Loucy (cell line): ENCODE measurements at regions not wholly inside any gene's neighbourhood (a gene's known extent, or its start where the extent isn't known, plus 50 kb on each side); places are given as distances from the start of the nearest gene placed in this dataset.

ENCODE experiments used
- H2AFZ ChIP-seq: fragments of 200-600 bp; sonication (generic); 2 replicates; pipeline ENCODE4 v1.6.0; 2016; ENCODE audit warnings: antibody characterized with exemption, mild to moderate bottlenecking, low read length, moderate library complexity
- H3F3A ChIP-seq: fragments of 200-600 bp; 2 replicates; pipeline ENCODE4 v1.6.0; 2016; ENCODE audit warnings: antibody characterized with exemption, low read depth, mild to moderate bottlenecking
- H3K27me3 ChIP-seq: fragments of 200-600 bp; sonication (generic); 2 replicates; pipeline ENCODE4 v1.6.1; 2014; ENCODE audit warnings: low read length, mild to moderate bottlenecking; ENCODE audit not compliant: insufficient read depth, poor library complexity, severe bottlenecking
- H3K36me3 ChIP-seq: fragments of 200-600 bp; sonication (generic); 2 replicates; pipeline ENCODE4 v1.6.1; 2016; ENCODE audit warnings: low read length; ENCODE audit not compliant: insufficient read depth
- H3K4me1 ChIP-seq: fragments of 200-600 bp; sonication (generic); 2 replicates; pipeline ENCODE4 v1.5.1; 2014; ENCODE audit warnings: low read length, mild to moderate bottlenecking; ENCODE audit not compliant: insufficient read depth, poor library complexity, severe bottlenecking
- H3K4me2 ChIP-seq: fragments of 200-600 bp; sonication (generic); 2 replicates; pipeline ENCODE4 v1.6.0; 2014; ENCODE audit warnings: antibody characterized with exemption, low read length, low read depth, mild to moderate bottlenecking; ENCODE audit not compliant: poor library complexity, severe bottlenecking
- H3K4me3 ChIP-seq: fragments of 200-600 bp; sonication (generic); 2 replicates; pipeline ENCODE4 v1.5.1; 2014; ENCODE audit warnings: low read length, mild to moderate bottlenecking, mixed read lengths; ENCODE audit not compliant: poor library complexity, severe bottlenecking
- H3K79me2 ChIP-seq: fragments of 200-600 bp; sonication (generic); 2 replicates; pipeline ENCODE4 v1.6.1; 2014; ENCODE audit warnings: low read length; ENCODE audit not compliant: insufficient read depth
- H3K9ac ChIP-seq: fragments of 200-600 bp; sonication (generic); 2 replicates; pipeline ENCODE4 v1.6.0; 2014; ENCODE audit warnings: mild to moderate bottlenecking, low read depth, low read length, moderate library complexity; ENCODE audit not compliant: poor library complexity, severe bottlenecking
- H3K9me2 ChIP-seq: fragments of 200-600 bp; sonication (generic); replicated peaks from 2 replicates; pipeline ENCODE4 v1.6.1; 2016; ENCODE audit warnings: low read depth, low read length, mixed read lengths
- H3K9me3 ChIP-seq: fragments of 200-600 bp; sonication (generic); 2 replicates; pipeline ENCODE4 v1.6.1; 2014; ENCODE audit warnings: mild to moderate bottlenecking, antibody characterized with exemption, low read length, low read depth; ENCODE audit not compliant: insufficient read depth
- H4K20me1 ChIP-seq: fragments of 200-600 bp; sonication (generic); 2 replicates; pipeline ENCODE4 v1.6.0; 2014; ENCODE audit warnings: antibody characterized with exemption, low read length, mild to moderate bottlenecking; ENCODE audit not compliant: insufficient read depth, poor library complexity, severe bottlenecking
- CTCF ChIP-seq: fragments of 200-600 bp; sonication (generic); conservative IDR thresholded peaks from 2 replicates; pipeline ENCODE4 v1.5.1; 2014; ENCODE audit warnings: mild to moderate bottlenecking, antibody characterized with exemption, low read length
- EZH2phosphoT487 ChIP-seq: fragments of 200-600 bp; IDR thresholded peaks from 2 replicates; pipeline ENCODE4 v1.6.1; 2018; ENCODE audit warnings: antibody characterized with exemption, mild to moderate bottlenecking, moderate library complexity, borderline replicate concordance

- Histone ChIP-seq H3K9me3 (no peaks in the 10 kb centered on the region), H3K9me2 (no peaks in the 10 kb centered on the region), H3K4me3 (no peak overlapping the region), H3K27me3 (no peaks in the 10 kb centered on the region), H4K20me1 (no peaks in the 10 kb centered on the region), H3K9ac (no peak overlapping the region), H3K4me1 (no peaks in the 10 kb centered on the region), H3K36me3 (no peaks in the 10 kb centered on the region), H3K4me2 (no peak overlapping the region), H2AFZ (no peak overlapping the region), H3K79me2 (no peaks in the 10 kb centered on the region), H3F3A (no peaks in the 10 kb centered on the region)
- TF ChIP-seq EZH2phosphoT487: no peak
- no peak for TF ChIP-seq CTCF
These were observed 476.5 kb downstream of the SLC6A15 start for GRCh38 chr12:84436134-84436533.

- TF ChIP-seq EZH2phosphoT487: no peak
- TF ChIP-seq CTCF: no peak
- H3K4me1 ChIP-seq: no peaks in the 10 kb centered on the region
- no peaks in the 10 kb centered on the region for H3F3A ChIP-seq
- no peak overlapping the region for H3K4me2 ChIP-seq
- no peaks in the 10 kb centered on the region for H3K9me2 ChIP-seq
- H3K9me3 ChIP-seq: no peaks in the 10 kb centered on the region
- H3K9ac ChIP-seq: no peak overlapping the region
- no peaks in the 10 kb centered on the region for H3K27me3 ChIP-seq
- H3K79me2 ChIP-seq: no peaks in the 10 kb centered on the region
- H4K20me1 ChIP-seq: no peaks in the 10 kb centered on the region
- no peaks in the 10 kb centered on the region for H3K36me3 ChIP-seq
- no peak overlapping the region for H3K4me3 ChIP-seq
- H2AFZ ChIP-seq: no peak overlapping the region
These were observed 476.9 kb downstream of the SLC6A15 start for GRCh38 chr12:84435682-84436081.

GRCh38 chr12:84422340-84422739, 490.3 kb downstream of the SLC6A15 start:
- Histone ChIP-seq H3K9ac (no peak overlapping the region), H3K9me3 (no peaks in the 10 kb centered on the region), H3K9me2 (no peaks in the 10 kb centered on the region), H2AFZ (no peak overlapping the region), H4K20me1 (no peaks in the 10 kb centered on the region), H3K4me1 (no peaks in the 10 kb centered on the region), H3F3A (no peaks in the 10 kb centered on the region), H3K27me3 (no peaks in the 10 kb centered on the region), H3K4me3 (no peak overlapping the region), H3K4me2 (no peak overlapping the region), H3K36me3 (no peaks in the 10 kb centered on the region), H3K79me2 (no peaks in the 10 kb centered on the region)
- TF ChIP-seq EZH2phosphoT487: no peak
- no peak for TF ChIP-seq CTCF
